ENCODE measurements at regions not wholly inside any gene's neighbourhood (a gene's known extent, or its start where the extent isn't known, plus 50 kb on each side); places are given as distances from the start of the nearest gene placed in this dataset.

DNA sequence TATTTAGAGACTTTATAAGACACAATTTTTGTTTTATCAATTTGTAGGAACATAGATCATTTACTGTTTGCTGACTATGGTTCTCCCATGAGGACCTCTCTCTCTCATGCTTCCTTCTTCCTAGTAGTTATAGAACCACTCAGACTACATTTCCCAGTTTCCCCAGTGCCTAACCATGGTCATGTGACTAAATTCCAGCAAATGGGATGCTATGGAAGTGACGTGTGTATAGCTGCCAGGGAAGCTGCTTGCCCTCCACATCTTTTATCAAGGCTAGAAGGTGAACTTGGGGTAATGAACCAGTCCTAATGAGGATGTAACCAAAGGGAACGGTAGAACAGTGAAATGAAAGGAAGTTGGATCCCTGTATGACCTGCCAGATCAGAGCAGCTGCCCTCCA lies 184.0 kb downstream of the MIS18A start:
- DNase-seq (ENCODE audit: low read depth) = peak; percentile 38
- H3K4me3 ChIP-seq (ENCODE audit: control insufficient read depth, low read depth, low read length) = no peak overlapping the region
- TF ChIP-seq, protein P1, sequence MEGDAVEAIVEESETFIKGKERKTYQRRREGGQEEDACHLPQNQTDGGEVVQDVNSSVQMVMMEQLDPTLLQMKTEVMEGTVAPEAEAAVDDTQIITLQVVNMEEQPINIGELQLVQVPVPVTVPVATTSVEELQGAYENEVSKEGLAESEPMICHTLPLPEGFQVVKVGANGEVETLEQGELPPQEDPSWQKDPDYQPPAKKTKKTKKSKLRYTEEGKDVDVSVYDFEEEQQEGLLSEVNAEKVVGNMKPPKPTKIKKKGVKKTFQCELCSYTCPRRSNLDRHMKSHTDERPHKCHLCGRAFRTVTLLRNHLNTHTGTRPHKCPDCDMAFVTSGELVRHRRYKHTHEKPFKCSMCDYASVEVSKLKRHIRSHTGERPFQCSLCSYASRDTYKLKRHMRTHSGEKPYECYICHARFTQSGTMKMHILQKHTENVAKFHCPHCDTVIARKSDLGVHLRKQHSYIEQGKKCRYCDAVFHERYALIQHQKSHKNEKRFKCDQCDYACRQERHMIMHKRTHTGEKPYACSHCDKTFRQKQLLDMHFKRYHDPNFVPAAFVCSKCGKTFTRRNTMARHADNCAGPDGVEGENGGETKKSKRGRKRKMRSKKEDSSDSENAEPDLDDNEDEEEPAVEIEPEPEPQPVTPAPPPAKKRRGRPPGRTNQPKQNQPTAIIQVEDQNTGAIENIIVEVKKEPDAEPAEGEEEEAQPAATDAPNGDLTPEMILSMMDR (conservative IDR thresholded peaks at IDR 0.05; ENCODE audit: control insufficient read depth, insufficient read depth, low read depth, low read length) = no peak

DNA sequence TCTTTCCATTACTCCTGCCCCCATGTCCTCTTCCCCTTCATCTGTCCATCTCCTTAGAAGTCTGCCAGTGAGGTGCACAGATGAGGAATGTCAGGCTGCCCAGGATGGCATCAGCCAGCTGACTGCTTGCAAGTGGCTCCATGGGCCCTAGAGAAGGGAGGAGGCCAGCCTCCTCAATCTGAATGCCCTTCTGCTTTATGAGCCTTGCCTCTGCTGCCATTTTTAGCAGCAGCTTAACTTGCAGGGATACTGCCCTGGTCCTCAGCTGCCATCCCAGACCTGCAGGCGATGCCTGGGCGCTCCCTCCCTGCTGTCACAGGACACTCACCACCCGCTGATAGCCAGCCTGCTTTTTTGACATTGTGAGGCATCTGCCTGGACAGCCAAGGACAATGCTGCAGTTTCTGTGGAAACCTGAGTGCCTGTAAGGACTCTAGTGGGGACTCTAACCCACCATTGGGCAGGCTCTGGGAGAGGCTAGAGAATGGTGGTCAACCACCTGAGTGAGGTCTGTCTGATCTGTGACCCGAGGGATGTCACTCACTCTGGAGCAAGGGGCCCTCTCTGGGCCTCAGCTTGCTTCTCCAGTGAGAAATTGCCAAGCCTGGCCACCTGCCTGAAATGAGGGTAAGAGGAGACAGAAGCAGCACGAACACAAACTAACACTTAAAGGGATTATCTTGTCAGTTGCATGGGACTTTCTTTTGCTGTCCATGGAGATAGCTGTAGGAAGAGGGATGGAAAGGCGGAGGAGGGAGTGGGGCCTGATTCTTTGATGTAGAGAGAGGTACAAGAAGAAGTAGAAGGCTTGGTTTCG lies 185.0 kb downstream of the MIS18A start:
- TF ChIP-seq, protein P1 (conservative IDR thresholded peaks at IDR 0.05; ENCODE audit: control insufficient read depth, insufficient read depth, low read depth, low read length) = no peak
- DNase-seq (ENCODE audit: low read depth) = no peak
- H3K4me3 ChIP-seq (ENCODE audit: control insufficient read depth, low read depth, low read length) = no peak overlapping the region

DNA sequence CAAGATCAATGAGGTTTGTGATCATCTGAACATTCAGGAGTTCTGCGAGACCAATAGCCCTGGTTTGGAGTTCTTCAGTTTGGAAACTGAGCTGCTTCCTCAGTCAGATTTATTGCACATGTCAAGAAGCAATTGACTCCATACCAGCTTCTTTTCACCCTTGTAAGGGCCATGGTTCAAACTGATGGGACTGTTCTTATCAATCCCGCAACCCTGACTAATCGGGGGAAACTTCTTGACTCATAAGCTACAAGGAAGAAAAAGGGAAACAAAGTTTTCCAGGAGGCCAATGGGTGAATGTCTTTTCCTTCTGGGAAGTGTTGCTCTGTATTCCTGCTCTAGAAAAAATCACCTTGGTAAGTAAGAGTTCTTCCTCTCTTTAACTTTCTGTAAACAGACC lies 187.9 kb downstream of the MIS18A start:
- no peak overlapping the region for H3K4me3 ChIP-seq (ENCODE audit: control insufficient read depth, low read depth, low read length)
- DNase-seq (ENCODE audit: low read depth) = no peak

DNA sequence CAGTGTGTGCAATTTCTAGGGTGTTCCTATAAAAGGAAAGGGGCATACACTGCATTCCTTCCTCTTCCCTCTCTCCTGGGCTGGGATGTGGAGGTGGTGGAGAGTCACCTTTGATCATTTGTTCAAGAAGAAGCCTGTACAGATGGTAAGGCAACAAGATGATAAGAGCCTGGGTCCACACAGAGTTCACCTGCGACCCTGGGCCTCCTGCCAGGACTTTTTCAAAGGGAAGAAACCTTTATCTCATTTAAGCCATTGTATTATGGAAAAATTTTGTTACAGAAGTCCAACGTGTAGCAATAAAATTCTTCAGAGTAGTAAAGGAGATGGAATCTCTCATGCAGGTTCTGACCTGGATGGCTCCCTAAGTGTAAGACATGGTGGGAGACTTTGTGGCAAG lies 189.1 kb downstream of the MIS18A start:
- DNase-seq (ENCODE audit: low read depth) = no peak
- TF ChIP-seq, protein P1 (conservative IDR thresholded peaks at IDR 0.05; ENCODE audit: control insufficient read depth, insufficient read depth, low read depth, low read length) = no peak
- H3K4me3 ChIP-seq (ENCODE audit: control insufficient read depth, low read depth, low read length) = no peak overlapping the region

More for the DNA sequence above, 187.9 kb downstream of the MIS18A start:
- TF ChIP-seq, protein P1 (conservative IDR thresholded peaks at IDR 0.05; ENCODE audit: control insufficient read depth, insufficient read depth, low read depth, low read length) = no peak

DNA sequence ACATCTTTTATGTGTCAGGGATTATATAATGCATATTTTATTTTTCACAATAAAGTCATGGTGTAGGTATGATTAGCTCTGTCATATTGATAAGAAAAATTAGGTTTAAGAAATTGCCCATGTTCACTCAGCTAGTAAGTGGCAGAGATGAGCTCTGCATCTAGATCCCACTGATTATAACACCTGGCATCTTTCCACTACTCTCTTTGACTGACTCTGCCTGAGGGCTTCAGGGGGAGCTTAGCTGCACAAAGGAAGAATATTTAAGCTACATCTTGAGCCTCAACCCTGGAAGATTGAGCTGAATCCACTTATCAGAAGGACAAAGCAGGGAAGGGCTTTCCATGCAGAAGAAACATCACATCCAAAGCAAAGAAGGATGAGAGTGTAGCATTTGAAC lies 190.4 kb downstream of the MIS18A start:
- no peak for DNase-seq (ENCODE audit: low read depth)
- TF ChIP-seq, protein P1 (conservative IDR thresholded peaks at IDR 0.05; ENCODE audit: control insufficient read depth, insufficient read depth, low read depth, low read length) = no peak
- H3K4me3 ChIP-seq (ENCODE audit: control insufficient read depth, low read depth, low read length) = no peak overlapping the region

DNA sequence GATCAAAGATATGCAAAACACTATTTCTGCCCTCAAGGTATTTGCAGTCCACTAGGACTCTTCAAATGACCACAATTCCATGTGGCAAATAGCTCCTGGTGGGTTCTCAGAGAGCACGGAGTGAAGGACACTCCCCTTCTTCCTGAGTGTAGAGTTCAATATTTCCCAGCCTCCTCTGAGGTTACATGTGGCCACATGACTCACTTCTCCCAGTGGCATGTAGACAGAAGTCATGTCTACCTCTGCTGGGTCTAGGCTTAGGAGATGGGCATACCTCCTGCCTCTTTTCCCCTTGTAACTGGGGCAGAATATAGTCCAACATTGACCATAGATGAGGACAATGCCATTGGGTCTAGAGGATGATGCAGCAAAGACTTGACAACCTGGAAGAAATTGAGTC lies 191.4 kb downstream of the MIS18A start:
- no peak for DNase-seq (ENCODE audit: low read depth)
- no peak overlapping the region for H3K4me3 ChIP-seq (ENCODE audit: control insufficient read depth, low read depth, low read length)
- TF ChIP-seq, protein P1 (conservative IDR thresholded peaks at IDR 0.05; ENCODE audit: control insufficient read depth, insufficient read depth, low read depth, low read length) = no peak

Measured in fibroblast of mammary gland (primary cell).